Ishikawa (cell line): ENCODE measurements at regions not wholly inside any gene's neighbourhood (a gene's known extent, or its start where the extent isn't known, plus 50 kb on each side); places are given as distances from the start of the nearest gene placed in this dataset.

Experiments
- CEBPB ChIP-seq: IDR thresholded peaks from 2 replicates; pipeline ENCODE4 v1.6.1; 2012
- CREB1 ChIP-seq: IDR thresholded peaks from 2 replicates; pipeline ENCODE4 v1.6.1; 2012; ENCODE audit warnings: low read depth
- EGR1 ChIP-seq: IDR thresholded peaks from 2 replicates; pipeline ENCODE4 v1.6.1; 2012
- EP300 ChIP-seq: IDR thresholded peaks from 2 replicates; pipeline ENCODE4 v1.6.1; 2012; ENCODE audit warnings: borderline replicate concordance
- FOXM1 ChIP-seq: IDR thresholded peaks from 2 replicates; pipeline ENCODE4 v1.6.1; 2012; ENCODE audit warnings: low read depth, borderline replicate concordance
- NFIC ChIP-seq: IDR thresholded peaks from 2 replicates; pipeline ENCODE4 v1.6.1; 2012
- RAD21 ChIP-seq: IDR thresholded peaks from 2 replicates; pipeline ENCODE4 v1.6.1; 2012; ENCODE audit warnings: low read depth
- TAF1 ChIP-seq: IDR thresholded peaks from 2 replicates; pipeline ENCODE4 v1.6.1; 2012; ENCODE audit warnings: low read depth, mild to moderate bottlenecking
- TCF12 ChIP-seq: IDR thresholded peaks from 2 replicates; pipeline ENCODE4 v1.6.1; 2012; ENCODE audit warnings: low read depth
- TEAD4 ChIP-seq: IDR thresholded peaks from 2 replicates; pipeline ENCODE4 v1.6.1; 2012
- YY1 ChIP-seq: IDR thresholded peaks from 2 replicates; pipeline ENCODE4 v1.6.1; 2012; ENCODE audit warnings: low read depth
- ZBTB7A ChIP-seq: IDR thresholded peaks from 2 replicates; pipeline ENCODE4 v1.6.1; 2012; ENCODE audit warnings: low read depth
- TF ChIP-seq, protein P1 (sequence below): IDR thresholded peaks from 2 replicates; pipeline ENCODE4 v1.6.1; 2012
- TF ChIP-seq, protein P2 (sequence below): IDR thresholded peaks from 2 replicates; pipeline ENCODE4 v1.6.1; 2012; ENCODE audit warnings: low read depth, mild to moderate bottlenecking
- TF ChIP-seq, protein P3 (sequence below): IDR thresholded peaks from 2 replicates; pipeline ENCODE4 v1.6.1; 2012

DNA sequence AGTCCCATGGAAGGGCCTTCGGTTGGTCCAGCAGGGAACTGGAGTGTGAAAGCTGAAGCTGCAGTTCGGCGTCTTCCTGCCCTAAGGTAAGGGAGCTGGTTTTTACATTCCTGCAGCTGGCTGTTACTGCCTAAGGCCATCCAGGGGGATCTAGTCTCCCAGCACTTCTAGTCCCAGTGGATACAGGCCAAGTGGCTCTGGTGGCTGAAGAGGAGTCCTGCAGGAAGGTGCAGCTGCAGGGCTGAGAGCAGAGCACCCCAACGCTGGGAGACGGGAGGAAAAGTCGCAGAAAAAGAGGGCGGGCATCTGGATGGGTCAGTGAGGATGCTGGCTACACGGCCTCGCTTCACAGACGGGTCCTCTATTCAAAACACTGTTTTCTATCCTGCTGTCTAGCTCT is 225.0 kb upstream of the HS6ST1 start:
- no peak for TF ChIP-seq TCF12
- TF ChIP-seq CREB1 = no peak
- TF ChIP-seq NFIC = no peak

DNA sequence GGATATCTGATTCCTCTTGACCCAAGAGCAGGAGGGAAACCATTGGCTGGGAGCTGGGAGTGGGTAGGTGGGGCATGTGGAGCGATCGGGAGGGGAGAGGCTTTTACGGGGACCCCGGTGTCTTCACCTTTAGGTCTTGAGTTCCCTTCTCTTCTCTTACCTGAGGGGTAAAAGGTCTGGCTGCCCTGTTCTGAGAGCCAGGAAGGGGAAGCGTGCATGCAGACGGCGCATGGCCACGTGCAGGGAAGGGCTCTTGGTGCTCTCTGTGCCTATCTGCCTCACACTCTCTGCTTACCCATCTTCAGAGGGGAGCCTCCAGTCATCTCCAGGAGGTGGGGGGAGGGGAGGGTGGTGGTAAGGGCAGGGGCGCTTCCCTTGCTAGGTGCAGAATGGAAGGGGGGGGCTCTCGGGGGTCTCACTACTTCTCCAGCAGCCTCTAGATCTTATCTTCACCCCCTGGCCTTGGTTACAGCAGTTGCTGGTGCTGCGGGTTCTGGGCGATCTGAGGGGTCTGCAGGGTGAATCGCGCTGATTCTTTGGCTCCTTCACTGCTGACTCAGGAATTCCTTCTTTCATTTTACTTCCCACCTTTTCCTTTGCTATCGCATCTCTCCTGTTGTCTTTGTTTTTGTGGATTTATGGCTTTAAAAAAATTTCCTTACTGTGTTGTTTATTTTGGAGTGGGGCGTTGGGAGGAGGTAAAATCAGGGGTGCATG is 225.8 kb upstream of the HS6ST1 start:
- no peak for TF ChIP-seq RAD21
- TF ChIP-seq TEAD4 = no peak
- TF ChIP-seq, protein P1, sequence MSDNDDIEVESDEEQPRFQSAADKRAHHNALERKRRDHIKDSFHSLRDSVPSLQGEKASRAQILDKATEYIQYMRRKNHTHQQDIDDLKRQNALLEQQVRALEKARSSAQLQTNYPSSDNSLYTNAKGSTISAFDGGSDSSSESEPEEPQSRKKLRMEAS = no peak
- TF ChIP-seq, protein P2, sequence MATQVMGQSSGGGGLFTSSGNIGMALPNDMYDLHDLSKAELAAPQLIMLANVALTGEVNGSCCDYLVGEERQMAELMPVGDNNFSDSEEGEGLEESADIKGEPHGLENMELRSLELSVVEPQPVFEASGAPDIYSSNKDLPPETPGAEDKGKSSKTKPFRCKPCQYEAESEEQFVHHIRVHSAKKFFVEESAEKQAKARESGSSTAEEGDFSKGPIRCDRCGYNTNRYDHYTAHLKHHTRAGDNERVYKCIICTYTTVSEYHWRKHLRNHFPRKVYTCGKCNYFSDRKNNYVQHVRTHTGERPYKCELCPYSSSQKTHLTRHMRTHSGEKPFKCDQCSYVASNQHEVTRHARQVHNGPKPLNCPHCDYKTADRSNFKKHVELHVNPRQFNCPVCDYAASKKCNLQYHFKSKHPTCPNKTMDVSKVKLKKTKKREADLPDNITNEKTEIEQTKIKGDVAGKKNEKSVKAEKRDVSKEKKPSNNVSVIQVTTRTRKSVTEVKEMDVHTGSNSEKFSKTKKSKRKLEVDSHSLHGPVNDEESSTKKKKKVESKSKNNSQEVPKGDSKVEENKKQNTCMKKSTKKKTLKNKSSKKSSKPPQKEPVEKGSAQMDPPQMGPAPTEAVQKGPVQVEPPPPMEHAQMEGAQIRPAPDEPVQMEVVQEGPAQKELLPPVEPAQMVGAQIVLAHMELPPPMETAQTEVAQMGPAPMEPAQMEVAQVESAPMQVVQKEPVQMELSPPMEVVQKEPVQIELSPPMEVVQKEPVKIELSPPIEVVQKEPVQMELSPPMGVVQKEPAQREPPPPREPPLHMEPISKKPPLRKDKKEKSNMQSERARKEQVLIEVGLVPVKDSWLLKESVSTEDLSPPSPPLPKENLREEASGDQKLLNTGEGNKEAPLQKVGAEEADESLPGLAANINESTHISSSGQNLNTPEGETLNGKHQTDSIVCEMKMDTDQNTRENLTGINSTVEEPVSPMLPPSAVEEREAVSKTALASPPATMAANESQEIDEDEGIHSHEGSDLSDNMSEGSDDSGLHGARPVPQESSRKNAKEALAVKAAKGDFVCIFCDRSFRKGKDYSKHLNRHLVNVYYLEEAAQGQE = no peak
- TF ChIP-seq, protein P3, sequence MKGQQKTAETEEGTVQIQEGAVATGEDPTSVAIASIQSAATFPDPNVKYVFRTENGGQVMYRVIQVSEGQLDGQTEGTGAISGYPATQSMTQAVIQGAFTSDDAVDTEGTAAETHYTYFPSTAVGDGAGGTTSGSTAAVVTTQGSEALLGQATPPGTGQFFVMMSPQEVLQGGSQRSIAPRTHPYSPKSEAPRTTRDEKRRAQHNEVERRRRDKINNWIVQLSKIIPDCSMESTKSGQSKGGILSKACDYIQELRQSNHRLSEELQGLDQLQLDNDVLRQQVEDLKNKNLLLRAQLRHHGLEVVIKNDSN = no peak
- TF ChIP-seq CEBPB = no peak
- TF ChIP-seq ZBTB7A = no peak
- TF ChIP-seq YY1 = no peak
- no peak for TF ChIP-seq TAF1
- TF ChIP-seq CREB1 = no peak
- TF ChIP-seq TCF12 = no peak
- no peak for TF ChIP-seq EGR1
- TF ChIP-seq EP300 = no peak
- TF ChIP-seq FOXM1 = no peak
- no peak for TF ChIP-seq NFIC

DNA sequence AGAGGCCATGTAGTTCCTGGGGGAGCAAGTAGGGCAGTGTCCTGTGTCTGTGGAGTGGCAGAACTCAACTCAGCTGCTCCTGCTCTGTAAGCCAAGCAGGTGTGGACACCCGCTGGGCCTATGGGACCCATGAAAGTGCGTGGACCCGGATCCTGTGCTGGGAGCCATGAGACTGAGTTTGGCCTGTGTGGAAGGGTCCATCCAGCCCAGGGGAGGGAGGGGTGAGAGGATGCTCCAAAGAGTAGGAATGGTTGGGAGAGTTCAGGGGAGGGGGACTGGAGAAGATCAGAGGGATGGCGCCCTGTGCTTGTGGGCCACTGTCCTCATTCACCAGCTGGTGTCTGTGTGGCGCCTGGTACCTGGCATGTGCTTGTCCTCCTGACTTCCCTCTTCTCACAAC is 226.4 kb upstream of the HS6ST1 start:
- TF ChIP-seq NFIC (no peak), TCF12 (no peak), CREB1 (no peak), EP300 (no peak)
- TF ChIP-seq, protein P1 = no peak

DNA sequence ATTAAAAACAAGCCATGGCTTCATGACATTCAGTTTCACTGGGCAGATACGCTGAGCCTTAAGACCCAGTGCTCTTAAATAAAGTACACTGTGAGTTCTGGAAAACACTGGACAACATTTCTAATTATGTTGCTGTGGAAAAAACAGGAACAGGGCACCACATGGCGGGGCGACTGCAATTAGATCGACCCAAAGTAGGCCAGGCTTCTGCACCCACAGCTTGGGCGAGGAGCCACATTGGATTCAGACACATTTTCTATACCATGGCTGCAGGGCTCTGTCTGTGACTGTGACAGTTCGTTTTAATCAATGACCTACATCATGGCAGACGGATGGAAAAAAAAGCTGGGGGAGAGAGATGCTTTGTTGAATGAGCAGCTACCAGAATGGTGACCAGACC is 227.2 kb upstream of the HS6ST1 start:
- TF ChIP-seq, protein P1 = no peak
- TF ChIP-seq ZBTB7A = no peak
- no peak for TF ChIP-seq FOXM1
- TF ChIP-seq, protein P2 = no peak
- no peak for TF ChIP-seq TCF12
- TF ChIP-seq RAD21 = no peak
- TF ChIP-seq TEAD4 = no peak
- no peak for TF ChIP-seq TAF1
- no peak for TF ChIP-seq EP300
- no peak for TF ChIP-seq NFIC
- no peak for TF ChIP-seq YY1

DNA sequence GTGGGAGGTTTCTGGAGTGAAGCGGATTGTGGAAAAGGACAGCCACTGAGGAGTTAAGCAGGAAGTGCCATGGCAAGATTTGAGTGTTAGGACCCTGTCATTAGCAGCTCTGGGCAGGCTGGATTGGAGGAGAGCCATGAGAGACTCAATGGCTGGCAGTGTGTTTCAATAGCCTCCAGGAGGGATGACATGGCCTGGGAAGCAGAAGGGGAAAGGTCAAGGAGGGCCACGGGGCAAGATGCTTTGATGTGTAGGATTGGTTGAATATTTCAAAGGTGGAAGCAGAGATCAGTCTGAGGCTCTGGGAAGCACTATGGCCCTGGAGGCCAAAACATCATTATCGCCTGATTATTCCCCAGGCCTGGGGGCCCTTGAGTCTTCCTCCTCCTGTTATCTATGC is 229.0 kb upstream of the HS6ST1 start:
- TF ChIP-seq, protein P2 = no peak
- TF ChIP-seq CEBPB (no peak), ZBTB7A (no peak), EGR1 (no peak), FOXM1 (no peak), TCF12 (no peak), TAF1 (no peak), NFIC (no peak)
- TF ChIP-seq, protein P1 = no peak
- TF ChIP-seq, protein P3 = no peak
